HG03039 (cell line): ENCODE measurements at regions not wholly inside any gene's neighbourhood (a gene's known extent, or its start where the extent isn't known, plus 50 kb on each side); places are given as distances from the start of the nearest gene placed in this dataset.
"Not testable (repeated sequence)": the region's sequence is repeated elsewhere in the genome, so short reads cannot be mapped to it uniquely, and the experiment has no call there.

Experiments
- ATAC-seq: cut with Tn5 transposase; IDR thresholded peaks from one replicate; pipeline ENCODE4 v1.9.1; 2021; ENCODE audit warnings: mild to moderate bottlenecking, moderate library complexity; ENCODE audit not compliant: unreplicated experiment

GRCh38 chr15:34700891-34701427 is 53.8 kb downstream of the GJD2 start:
- ATAC-seq, result no peak

- no peak for ATAC-seq
Observed at GRCh38 chr15:34699968-34700640, 54.7 kb downstream of the GJD2 start.

GRCh38 chr15:34696506-34696905 is 58.3 kb downstream of the GJD2 start:
- no peak for ATAC-seq

- no peak for ATAC-seq
Observed at GRCh38 chr15:34693053-34693744, 61.6 kb downstream of the GJD2 start.

GRCh38 chr15:34691034-34691433 is 63.8 kb downstream of the GJD2 start:
- no peak for ATAC-seq

GRCh38 chr15:34688699-34689098 is 66.1 kb downstream of the GJD2 start:
- ATAC-seq, result no peak

GRCh38 chr15:34684351-34684750 is 70.4 kb downstream of the GJD2 start:
- no peak for ATAC-seq

GRCh38 chr15:34682674-34683073 is 72.1 kb downstream of the GJD2 start:
- ATAC-seq, result no peak

- no peak for ATAC-seq
Observed at GRCh38 chr15:34679291-34679690, 75.5 kb downstream of the GJD2 start.

- ATAC-seq, result no peak
Observed at GRCh38 chr15:34673241-34673640, 81.6 kb downstream of the GJD2 start.

GRCh38 chr15:34665498-34666116 is 82.2 kb upstream of the GOLGA8B start:
- ATAC-seq, result no peak

- no peak for ATAC-seq
Observed at GRCh38 chr15:34664418-34664817, 81.0 kb upstream of the GOLGA8B start.

- no peak for ATAC-seq
Observed at GRCh38 chr15:34663101-34663500, 79.7 kb upstream of the GOLGA8B start.

- no peak for ATAC-seq
Observed at GRCh38 chr15:34659056-34659455, 75.6 kb upstream of the GOLGA8B start.

GRCh38 chr15:34657469-34658127 is 74.1 kb upstream of the GOLGA8B start:
- ATAC-seq, result no peak

- no peak for ATAC-seq
Observed at GRCh38 chr15:34656005-34656796, 72.8 kb upstream of the GOLGA8B start.

GRCh38 chr15:34655326-34655725 is 71.9 kb upstream of the GOLGA8B start:
- no peak for ATAC-seq

- no peak for ATAC-seq
Observed at GRCh38 chr15:34654625-34655024, 71.2 kb upstream of the GOLGA8B start.

GRCh38 chr15:34653992-34654391 is 70.5 kb upstream of the GOLGA8B start:
- no peak for ATAC-seq

GRCh38 chr15:34653326-34653725 is 69.9 kb upstream of the GOLGA8B start:
- not testable (repeated sequence) for ATAC-seq

GRCh38 chr15:34652726-34653033 is 69.2 kb upstream of the GOLGA8B start:
- ATAC-seq, result no peak
